ENCODE measurements at regions not wholly inside any gene's neighbourhood (a gene's known extent, or its start where the extent isn't known, plus 50 kb on each side); places are given as distances from the start of the nearest gene placed in this dataset.
"Not testable (repeated sequence)": the region's sequence is repeated elsewhere in the genome, so short reads cannot be mapped to it uniquely, and the experiment has no call there.

DNA sequence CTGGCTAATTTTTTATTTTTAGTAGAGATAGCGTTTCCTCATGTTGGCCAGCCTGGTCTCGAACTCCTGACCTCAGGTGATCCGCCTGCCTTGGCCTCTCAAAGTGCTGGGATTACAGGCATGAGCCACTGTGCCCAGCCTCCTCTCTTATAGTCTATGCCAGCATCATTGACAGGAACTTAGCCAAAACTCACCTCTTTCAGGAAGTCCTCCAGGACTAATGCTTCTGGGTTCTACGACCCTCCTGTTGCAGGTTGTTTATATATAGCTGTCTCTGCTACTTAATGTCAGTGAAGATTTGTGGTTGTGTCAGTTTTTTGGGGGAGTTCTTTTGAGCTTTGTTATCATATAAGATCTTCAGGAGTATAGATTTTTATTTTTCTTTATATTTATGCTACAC is 112.1 kb upstream of the CDC42EP3 start:
- no peak for DNase-seq

DNA sequence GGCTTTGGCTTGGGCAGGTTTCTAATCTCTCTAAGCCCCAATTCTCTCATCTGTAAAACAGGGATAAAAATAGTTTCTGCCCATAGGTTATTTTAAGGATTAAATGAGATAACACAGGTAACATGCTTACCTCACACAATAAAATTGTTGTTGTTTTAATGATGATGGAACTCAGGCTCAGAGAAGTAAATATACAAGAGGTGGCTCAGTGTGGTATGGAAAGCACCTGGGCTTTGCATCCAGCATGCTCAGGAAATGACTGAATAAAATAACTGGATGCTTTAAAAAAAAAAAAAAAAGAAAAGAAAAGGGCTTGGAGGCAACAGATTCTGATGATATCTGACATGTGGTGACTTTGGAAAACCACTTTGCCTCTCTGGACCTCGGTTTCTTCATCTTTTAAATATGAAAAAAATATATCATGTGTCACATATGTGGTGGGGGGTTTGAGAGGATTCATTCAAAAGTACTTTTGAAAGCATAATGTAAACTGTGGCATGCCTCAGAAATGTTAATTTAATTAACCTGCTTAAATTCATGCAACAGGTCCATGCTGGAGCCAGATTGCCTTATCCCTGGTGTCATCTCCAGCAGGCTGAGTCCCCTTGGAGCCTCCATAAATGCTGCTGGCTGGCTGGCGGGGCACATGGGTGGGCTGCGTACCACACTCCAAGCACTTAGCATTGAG is 112.8 kb upstream of the CDC42EP3 start:
- DNase-seq = no peak

DNA sequence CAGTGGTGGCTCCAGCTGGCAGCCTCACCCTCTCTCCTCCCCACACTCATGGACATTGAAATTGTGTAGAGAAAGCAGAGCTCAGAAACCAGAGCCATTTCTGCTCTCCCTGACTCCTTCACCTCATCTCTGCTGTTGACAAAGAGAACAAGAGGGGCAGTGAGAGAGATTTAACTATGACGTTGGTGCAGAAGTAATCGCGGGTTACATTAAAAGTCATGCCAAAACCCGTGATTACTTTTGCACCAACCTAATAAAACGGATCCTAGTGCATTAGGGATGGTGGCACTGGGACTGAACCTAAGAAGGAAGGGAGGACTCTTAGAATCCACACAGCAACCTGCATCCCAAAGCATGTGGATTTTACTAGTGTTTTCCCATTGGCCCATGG is 113.3 kb upstream of the CDC42EP3 start:
- no peak for DNase-seq

DNA sequence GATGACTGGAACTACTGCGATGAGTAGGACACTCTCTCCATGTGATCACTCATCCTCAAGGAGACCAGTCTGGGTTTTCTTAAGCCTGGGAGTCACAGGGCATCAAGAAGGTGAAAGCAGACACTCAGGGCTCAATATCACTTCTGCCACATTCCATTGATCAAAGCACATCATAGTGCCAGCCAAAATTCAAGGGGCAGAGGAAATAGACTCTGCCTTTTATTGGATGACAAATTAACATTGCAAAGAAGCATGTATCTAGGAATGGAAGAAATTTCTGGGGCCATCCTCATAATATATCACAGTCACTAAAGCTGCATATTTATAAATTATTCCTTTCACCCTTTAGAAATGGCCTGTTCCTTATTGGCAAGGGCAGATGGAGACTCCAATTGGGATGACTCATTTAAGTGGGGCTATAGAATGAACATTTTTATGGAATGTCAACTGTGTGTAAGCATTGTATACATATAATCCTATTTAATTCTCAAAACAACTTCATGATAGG is 114.8 kb upstream of the CDC42EP3 start:
- no peak for DNase-seq

DNA sequence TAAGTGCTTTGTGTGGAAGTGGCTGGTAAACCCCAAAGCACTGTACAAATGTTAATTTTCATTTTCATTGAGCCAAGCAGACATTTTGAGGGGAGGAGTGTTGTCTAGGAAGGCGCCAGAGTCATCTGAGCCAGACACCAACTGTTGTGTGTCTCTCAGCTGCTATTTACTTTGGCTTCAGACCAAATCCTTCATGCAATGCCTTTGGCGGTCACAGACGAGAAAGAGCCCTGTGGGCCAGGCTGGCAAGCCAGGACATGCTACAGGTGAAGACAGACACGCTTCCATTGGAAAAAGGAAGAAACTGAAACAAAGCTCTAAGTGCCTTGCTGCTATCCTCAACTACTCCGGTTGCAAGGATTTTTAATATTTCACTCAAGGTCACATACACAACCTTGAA is 115.4 kb upstream of the CDC42EP3 start:
- DNase-seq = no peak

DNA sequence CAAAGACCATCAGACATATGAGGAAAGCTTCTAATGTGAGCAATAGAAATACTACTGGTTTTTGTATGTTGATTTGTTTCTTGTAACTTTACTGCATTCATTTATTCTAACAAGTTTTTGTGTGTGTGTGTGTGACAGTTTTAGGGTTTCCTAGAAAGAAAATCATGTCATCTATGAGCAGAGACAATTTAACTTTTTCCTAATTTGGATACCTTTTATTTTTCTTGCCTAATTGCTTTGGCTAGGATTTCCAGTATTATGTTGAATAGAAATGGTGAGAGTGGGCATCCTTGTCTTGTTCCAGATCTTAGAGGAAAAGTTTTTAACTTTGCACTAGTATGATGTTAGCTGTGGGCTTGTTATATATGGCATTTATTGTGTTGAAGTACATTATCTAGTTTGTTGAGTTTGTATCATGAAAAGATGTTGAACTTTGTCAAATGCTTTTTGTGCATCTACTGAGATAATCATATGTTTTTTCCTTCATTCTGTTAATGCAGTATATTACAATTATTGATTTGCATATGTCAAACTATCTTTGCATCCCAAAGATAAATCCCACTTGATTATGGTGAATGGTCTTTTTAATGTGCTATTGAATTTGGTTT is 117.3 kb upstream of the CDC42EP3 start:
- no peak for DNase-seq

DNA sequence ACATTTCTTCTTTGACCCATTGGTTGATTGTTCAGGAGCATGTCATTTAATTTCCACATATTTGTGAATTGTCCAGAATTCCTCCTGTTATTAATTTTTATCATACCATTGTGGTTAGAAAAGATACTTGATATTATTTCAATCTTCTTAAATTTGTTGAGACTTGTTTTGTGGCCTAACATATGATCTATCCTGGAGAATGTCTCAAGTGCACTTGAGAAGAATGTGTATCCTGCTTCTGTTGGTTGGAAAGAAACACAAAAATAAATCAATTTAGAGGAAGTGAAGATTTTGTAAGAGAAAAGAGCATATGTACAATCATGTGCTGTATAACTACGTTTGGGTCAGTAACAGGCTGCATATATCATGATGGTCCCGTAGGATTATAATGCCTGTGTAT is 118.6 kb upstream of the CDC42EP3 start:
- DNase-seq = peak; percentile 82

DNA sequence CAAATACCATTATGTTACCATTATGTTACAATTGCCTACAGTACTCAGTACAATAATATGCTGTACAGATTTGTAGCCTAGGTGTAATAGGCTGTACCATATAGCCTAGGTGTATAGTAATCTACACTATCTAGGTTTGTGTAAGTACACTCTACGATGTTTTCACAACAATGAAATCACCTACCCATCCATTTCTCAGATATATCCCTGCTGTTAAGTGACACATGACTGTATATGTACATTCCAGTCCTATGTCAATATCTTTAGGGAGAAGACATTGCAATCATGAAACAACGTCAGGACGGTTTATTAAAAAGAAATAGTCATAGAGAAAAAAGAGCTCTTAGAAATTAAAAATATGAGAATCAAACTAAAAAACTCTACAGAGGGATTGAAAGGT is 119.0 kb upstream of the CDC42EP3 start:
- no peak for DNase-seq

DNA sequence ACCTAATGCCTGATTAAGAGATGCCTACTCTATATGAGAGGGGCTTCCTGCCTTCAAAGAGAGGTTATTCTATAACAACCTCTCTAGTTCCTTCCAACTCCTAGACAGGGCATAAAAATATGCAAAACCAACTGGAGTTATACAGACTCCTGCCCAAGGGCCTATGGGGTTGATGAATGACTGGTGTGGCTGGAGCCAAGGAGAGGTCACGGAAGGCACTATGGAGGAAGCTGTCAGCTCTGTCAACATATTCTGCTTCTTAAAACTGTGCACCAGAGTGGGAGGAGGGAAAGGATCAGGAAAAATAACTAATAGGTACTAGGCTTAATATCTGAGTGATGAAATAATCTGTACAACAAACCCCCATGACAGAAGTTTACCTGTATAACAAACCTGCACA is 120.9 kb upstream of the CDC42EP3 start:
- no peak for DNase-seq

DNA sequence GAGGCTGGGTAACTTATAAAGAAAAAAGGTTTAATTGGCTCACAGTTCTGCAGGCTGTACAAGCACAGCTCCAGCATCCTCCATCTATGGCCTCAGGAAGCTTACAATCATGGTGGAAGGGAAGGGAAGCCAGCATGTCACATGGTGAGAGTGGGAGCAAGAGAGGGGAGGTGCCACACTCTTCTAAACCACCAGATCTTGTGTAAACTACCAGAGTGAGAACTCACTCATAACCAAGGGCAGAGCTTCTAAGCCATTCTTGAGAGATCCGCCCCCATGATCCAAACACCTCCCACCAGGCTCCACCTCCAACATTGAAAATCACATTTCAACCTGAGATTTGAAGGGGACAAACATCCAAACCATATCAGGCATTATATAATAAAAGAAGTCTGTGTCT is 121.6 kb upstream of the CDC42EP3 start:
- peak; percentile 35 for DNase-seq

DNA sequence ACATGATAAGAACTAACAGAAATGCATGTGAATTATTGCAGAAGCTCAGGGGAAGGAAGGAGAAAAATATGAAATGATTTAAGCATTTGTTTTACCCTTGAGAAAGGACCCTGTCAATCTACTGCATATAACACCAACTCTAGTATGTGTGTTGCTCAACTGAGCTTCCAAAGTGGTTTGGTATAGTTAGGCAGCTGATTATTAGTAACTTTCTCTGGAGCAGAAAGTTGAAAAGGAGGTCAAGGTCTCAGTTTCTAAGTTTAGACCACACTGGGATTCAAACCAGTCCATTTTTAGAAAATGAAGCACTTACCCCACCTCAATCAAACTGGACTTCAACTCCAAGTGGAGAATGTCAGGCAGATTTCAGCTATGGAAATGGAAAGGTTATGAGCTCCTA is 123.3 kb upstream of the CDC42EP3 start:
- DNase-seq = peak; percentile 24

DNA sequence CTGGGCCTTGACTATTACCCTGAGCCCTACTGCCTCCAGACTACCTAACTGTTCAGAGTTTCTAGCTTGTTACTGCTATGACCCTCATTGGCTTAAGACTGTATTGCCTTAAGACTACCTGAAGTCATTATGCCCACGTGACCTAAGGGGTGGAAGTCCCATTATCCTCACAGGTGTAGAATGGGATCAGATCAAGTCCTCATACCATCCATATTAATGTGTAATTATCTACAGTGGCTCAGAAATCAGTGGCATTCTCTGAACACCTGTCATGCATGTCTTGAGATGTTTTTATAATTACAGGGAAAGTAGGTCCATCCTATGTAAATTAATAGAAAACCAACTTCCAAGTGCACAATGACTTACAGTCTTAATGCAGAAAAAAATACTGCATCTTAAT is 124.0 kb upstream of the CDC42EP3 start:
- no peak for DNase-seq

DNA sequence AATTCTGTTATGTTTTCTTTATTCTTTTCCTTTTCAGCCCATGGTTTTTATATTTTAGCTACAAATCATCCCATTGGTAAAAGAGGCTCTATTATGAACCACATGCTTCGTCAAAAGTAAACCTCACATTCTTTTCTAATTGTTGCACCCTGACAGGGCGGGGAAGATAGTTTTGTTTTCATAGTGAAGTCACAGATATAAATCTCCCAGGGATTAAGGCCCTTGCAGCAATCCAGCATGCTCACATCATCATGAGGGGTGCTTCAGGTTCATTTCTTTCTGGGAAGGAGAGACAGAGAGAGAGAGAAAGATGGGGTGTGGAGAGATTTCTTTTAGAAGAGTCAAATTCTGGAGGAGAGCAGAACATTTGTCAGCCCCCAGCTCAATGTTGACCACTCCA is 124.5 kb upstream of the CDC42EP3 start:
- DNase-seq = no peak

DNA sequence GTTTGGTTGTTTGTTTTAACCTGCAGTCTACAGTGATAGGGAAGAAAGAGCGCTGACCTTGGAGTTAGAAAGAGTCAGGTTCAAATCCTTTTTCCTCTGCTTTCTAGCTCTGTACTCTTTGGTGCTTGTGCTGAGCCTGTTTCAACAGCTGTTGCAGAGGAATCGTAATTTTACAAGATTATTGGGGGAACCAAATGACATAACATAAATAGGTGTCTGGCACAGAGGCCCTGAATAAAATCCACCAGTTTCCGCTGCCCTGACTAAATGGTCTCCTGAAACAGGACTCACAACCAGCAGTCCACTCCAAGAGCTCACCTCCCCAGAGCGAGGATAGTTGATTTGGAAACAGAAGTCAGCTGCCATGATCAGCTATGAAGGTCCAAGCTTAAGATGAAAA is 125.0 kb upstream of the CDC42EP3 start:
- no peak for DNase-seq

DNA sequence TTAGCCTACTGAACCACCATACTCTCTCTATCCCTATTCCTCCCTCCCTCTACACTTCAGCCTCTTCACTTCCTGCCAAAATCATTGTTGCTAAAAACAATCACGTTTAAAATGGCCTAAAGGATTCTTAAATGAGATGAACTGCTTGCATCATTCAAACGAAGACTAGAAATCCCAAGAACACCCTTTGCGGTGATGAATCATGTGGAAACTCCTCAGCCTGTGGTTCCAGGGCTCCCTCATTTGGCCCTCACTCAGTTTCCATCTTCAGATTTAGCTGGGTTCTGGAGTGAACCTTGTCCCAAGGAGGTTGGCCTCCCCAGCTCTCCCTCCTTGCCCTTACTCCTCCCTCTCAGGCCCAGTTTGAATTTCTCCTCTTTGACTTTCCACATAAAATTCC is 125.6 kb upstream of the CDC42EP3 start:
- DNase-seq = peak; percentile 63

DNA sequence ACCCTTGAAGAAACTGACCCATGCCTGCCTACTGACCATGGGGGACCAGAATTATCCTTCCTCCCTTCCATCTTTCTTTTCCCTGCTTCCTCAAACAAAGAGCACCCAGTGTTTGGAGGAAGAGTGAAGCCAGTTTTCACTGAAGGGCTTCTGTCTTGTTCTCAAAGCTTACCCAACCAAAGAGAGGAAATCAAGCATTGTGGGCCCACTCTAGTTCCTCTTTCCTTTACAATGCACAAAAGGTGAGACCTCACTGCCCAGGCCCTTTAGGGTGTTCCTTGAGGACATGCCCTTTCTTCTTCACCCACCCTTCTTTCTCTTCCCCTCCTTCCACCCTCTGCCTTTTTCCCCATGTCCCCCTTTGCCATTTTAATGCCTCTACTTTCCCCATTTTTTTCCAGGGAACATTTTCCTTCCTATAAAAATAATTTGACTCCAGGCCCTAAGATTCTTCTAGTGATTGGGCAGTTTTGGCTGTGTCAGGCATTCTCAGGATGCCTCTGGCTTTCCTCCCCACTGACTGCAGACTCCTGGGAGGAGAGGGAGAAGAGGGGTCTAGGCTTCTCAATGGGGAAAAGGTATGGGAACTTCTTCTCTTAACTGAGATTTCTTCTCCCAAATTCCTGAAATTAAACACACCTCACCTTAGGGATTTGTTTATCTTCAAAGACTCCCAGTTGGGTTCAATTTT is 126.6 kb upstream of the RMDN2 start:
- peak; percentile 84 for DNase-seq

DNA sequence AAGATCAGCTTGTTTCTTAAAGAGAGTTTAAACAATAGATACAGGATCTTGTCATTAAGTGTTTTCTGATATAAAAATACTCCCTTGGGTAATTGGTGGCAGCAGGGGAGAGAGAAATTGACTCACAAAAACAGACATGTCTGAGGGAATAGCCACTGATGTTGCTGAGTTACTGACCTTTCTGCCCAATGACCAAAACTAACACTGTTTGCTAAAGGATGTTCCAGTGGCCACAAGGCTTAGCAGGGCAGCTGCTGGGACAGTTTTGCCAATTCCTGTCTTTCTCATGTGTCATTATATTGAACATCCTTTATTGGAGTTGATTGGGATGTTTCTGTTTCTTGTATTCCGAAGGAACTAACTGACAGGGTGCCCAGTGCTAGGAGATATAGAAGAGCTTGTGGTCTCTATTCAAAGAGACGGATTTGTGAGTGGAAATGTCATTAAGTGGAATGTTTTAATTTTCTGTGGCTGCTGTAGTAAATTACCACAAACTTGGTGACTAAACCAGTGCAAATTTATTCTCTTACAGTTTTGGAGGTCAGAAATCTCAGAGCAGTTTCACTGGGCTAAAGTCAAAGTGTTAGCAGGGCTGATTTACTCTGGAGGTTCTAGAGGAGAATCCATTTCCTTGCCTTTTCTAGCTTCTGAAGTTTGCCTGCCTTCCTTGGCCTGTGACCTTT is 124.8 kb upstream of the RMDN2 start:
- DNase-seq = no peak

DNA sequence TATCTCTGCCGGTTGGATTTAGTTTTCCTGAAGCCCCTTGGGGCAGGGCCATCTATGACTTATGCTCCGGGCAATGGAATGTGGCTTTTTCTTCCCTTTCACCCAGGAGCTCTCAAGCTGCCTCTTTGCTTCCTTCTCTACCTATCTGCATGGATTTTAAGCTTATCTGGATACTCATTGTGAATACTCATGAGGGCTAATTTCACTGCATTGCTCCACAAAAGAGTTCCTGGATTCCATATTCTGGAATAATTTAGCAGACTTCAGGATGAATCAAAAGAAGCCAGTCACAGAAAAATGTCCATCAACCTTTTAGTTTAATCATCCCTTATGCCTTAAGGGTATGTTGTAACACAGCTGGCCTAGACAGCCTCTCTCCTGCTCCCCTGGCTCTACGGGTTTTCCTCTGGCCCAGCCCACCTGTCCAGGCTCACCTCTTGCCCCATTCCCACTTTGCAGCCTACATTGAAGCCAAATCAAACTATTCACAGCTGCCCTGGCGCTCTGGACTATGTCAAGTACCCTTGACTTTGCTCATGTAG is 122.8 kb upstream of the RMDN2 start:
- no peak for DNase-seq

DNA sequence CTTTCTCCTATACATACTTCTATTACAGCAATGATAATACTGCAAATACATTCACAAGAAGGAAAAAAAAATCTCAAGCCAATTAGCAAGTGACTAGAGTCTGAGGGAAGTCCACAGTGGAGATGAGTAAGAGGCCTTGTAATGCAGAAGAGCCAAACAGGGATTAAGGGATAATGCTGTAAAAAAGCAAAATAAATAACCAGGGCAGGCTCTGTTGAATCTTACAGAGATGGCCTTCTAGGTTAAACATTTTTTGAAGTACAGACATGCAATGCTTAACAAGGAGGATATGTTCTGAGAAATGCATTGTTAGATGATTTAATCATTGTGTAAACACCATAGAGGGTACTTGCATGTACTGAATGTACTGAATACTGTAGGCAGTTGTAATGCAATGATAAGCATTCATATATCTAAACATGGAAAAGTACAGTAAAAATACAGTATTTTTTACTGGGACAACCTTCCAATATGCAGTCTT is 122.1 kb upstream of the RMDN2 start:
- peak; percentile 24 for DNase-seq

DNA sequence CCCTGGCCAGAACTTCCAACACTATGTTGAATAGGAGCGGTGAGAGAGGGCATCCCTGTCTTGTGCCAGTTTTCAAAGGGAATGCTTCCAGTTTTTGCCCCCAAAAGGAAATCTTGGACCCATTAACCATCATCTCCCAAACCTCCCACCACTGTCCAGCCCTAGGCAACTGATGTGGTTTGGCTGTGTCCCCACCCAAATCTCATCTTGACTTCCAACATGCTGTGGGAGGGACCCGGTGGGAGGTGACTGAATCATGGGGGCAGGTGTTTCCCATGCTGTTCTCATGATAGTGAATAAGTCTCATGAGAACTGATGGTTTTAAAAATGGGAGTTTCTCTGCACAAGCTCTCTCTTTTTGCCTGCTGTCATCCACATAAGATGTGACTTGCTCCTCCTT is 119.1 kb upstream of the RMDN2 start:
- DNase-seq = not testable (repeated sequence)

DNA sequence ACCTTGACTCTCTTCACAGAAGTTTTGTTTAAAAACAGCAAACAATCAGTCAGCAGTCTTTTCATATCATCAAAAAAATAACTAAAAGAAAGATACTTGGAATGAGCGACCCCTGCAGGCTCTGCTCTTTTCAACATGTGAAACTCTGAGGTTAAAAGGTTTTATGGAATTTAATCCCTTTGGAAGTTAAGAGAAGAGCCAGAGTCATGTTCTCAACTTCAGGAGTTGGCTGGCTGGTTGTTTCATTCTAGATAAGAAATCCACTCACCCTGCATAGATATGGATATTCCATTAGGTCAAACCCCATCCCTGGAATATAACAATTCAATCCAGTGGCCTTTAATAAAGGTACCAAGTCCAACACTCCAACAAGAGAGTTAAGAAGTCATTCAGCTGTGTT is 115.6 kb upstream of the RMDN2 start:
- peak; percentile 50 for DNase-seq

DNA sequence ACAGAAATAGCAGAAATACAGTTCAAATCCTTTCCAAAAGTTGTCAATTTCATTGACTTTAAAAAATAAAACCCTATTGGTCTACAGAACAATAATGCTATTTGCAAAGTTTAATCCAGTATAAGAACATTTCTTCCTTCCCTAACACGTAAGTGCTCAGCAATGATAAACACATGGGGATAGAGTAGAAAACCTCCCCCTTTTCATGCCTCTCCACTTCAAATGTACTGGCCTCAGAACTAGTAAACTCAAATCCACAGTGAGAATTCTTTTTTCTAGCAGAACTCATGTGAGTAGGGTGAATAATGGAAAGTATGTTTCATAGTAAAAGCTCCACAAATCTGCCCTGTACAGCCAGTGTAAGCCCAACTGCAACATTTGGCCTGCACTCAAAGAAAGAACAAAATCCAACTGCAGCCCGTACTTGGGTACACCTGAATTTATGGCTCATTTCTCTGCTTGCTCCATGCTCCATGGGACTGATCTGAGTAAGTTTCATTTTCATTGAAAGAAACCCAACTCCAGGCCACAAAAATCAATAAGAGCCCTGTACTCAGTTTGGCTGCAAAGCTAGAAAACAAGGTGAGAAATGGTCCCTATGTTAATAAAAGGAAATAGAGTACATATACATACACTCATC is 115.0 kb upstream of the RMDN2 start:
- DNase-seq = no peak

DNA sequence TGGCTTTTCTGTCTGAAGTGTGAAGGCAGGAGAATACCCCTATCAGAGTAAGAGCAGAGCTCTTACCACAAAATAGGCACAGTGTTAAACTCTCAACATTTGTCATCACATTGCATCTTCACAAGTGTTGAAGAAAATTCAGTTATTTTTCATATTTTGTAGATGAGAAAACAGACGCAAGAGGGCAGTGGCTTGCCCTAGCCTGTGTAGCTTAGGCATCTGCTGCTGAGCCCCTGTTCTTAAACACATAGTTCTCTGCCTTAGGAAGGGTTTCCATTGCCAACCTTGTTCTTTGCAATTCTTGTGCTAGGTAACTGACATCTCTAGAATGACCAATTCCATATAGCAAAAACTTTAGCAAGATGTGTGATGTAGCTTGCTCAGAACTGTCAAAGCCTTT is 112.7 kb upstream of the RMDN2 start:
- DNase-seq = no peak

Data from MV-4-11 (cell line).